Left ventricle myocardium inferior (tissue), 1 donor: ENCODE measurements at regions not wholly inside any gene's neighbourhood (a gene's known extent, or its start where the extent isn't known, plus 50 kb on each side); places are given as distances from the start of the nearest gene placed in this dataset.

Source experiments
- DNase-seq: peaks from one replicate; pipeline ENCODE4 v3.0.0-alpha.2; 2020
- H3K27ac ChIP-seq: fragments of 200-600 bp; replicated peaks from 2 replicates; pipeline ENCODE4 v1.8.0; 2021
- H3K27me3 ChIP-seq: fragments of 200-600 bp; 2 replicates; pipeline ENCODE4 v1.8.0; 2021; ENCODE audit warnings: low read depth
- H3K36me3 ChIP-seq: fragments of 200-600 bp; 2 replicates; pipeline ENCODE4 v1.8.0; 2021
- H3K4me1 ChIP-seq: fragments of 200-600 bp; 2 replicates; pipeline ENCODE4 v1.8.0; 2021
- H3K4me3 ChIP-seq: fragments of 200-600 bp; 2 replicates; pipeline ENCODE4 v1.8.0; 2021; ENCODE audit warnings: mild to moderate bottlenecking, moderate library complexity
- H3K9me3 ChIP-seq: fragments of 200-600 bp; replicated peaks from 2 replicates; pipeline ENCODE4 v1.8.0; 2021
- CTCF ChIP-seq: fragments of 200-600 bp; IDR thresholded peaks from 2 replicates; pipeline ENCODE4 v1.8.0; 2021; ENCODE audit warnings: antibody characterized with exemption, mild to moderate bottlenecking, borderline replicate concordance
- intact Hi-C: fragments of 100-400 bp; cut with micrococcal nuclease; formaldehyde crosslinking; loops from one replicate; pipeline ENCODE4 v1.11.0; 2022
- donor health status: DM: no; HTN: yes; CAD: no; lungs with severe emphysema.

- TF ChIP-seq CTCF = no peak
- DNase-seq = no peak
- intact Hi-C loops = no loop called here
These were observed 255.5 kb downstream of the PARN start for GRCh38 chr16:14374451-14375131.

GRCh38 chr16:14373896-14374295 lies 256.2 kb downstream of the PARN start:
- Histone ChIP-seq H3K36me3 (no peaks in the 10 kb centered on the region), H3K27ac (no peak overlapping the region), H3K4me1 (no peaks in the 10 kb centered on the region), H3K9me3 (no peaks in the 10 kb centered on the region), H3K27me3 (no peaks in the 10 kb centered on the region), H3K4me3 (no peak overlapping the region)
- intact Hi-C loops = no loop called here
- DNase-seq = no peak
- no peak for TF ChIP-seq CTCF

More at GRCh38 chr16:14374451-14375131, 255.5 kb downstream of the PARN start:
- Histone ChIP-seq H3K27ac (no peak overlapping the region), H3K4me3 (no peak overlapping the region), H3K9me3 (no peaks in the 10 kb centered on the region), H3K36me3 (no peaks in the 10 kb centered on the region), H3K27me3 (no peaks in the 10 kb centered on the region), H3K4me1 (no peaks in the 10 kb centered on the region)

DNA sequence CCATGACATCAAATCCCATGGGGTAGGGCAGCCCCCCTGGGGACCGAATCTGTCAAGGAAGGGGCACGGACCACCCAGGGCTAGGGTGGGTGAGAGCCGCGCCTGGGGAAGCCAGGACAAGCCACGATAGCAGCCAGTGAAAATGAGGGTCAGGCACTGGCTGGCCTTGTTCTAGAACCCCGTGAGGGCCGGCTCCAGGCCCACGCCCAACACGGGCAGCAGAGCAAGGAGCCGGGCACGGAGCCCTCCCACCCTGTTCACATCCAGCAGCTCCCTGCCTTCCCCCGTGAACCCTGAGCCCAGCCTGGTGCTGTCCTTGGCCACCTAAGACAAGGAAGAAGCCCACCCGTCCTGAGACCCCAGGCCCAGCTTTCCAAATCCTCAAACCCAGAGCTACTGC lies 256.7 kb downstream of the PARN start:
- no peak for DNase-seq
- intact Hi-C loops = no loop called here
- Histone ChIP-seq H3K4me3 (no peak overlapping the region), H3K4me1 (no peaks in the 10 kb centered on the region), H3K9me3 (no peaks in the 10 kb centered on the region), H3K27ac (no peak overlapping the region), H3K27me3 (no peaks in the 10 kb centered on the region), H3K36me3 (no peaks in the 10 kb centered on the region)
- TF ChIP-seq CTCF = no peak

- Histone ChIP-seq H3K27ac (no peak overlapping the region), H3K4me1 (no peaks in the 10 kb centered on the region), H3K4me3 (no peak overlapping the region), H3K36me3 (no peaks in the 10 kb centered on the region), H3K27me3 (no peaks in the 10 kb centered on the region), H3K9me3 (no peaks in the 10 kb centered on the region)
- TF ChIP-seq CTCF = no peak
- no peak for DNase-seq
- intact Hi-C loops = no loop called here
These were observed 257.6 kb downstream of the PARN start for GRCh38 chr16:14372471-14372870.

DNA sequence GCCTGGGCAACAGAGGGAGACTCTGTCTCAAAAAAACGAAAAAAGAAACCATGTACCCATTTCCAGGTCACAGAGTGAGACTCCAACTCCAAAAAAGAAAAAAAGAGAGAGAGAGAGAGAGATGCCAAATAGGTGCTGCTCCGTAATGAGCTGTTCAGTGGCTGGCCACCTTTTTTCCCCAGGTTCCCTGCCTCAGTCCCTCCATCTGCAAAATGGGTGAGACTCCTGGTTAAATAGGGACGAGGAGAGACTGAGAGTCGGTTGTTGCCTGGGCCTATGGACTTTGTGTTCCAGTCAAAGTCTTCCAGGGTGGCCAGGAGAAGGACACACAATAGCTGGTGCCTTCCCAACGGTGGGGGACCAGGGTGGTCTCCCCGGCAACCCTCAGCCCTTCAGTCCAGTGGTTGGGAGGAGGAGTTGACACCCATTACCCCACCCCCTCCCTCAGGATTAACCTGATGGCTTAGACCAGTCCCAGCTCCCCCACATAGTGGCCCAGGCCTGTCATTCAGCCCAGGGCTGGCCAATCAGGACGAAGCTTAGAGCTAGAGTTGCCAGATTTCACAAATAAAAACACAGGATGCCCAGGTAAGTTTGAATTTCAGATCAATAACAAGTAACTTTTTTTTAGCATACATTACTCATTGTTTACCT lies 258.2 kb downstream of the PARN start:
- no peak for DNase-seq
- intact Hi-C loops = no loop called here
- Histone ChIP-seq H3K4me3 (no peak overlapping the region), H3K4me1 (no peaks in the 10 kb centered on the region), H3K27ac (no peak overlapping the region), H3K9me3 (no peaks in the 10 kb centered on the region), H3K27me3 (no peaks in the 10 kb centered on the region), H3K36me3 (no peaks in the 10 kb centered on the region)
- no peak for TF ChIP-seq CTCF
